CD14-positive monocyte (primary cell): ENCODE measurements at regions not wholly inside any gene's neighbourhood (a gene's known extent, or its start where the extent isn't known, plus 50 kb on each side); places are given as distances from the start of the nearest gene placed in this dataset.

ENCODE experiments used
- DNase-seq, 3 donors: peaks; one replicate each; pipeline ENCODE4 v3.0.0-alpha.2; 2011 to 2022
- H2AFZ ChIP-seq: 2 replicates; pipeline ENCODE4 v1.6.0; 2012; ENCODE audit warnings: mild to moderate bottlenecking, low read depth, low read length, inconsistent platforms; ENCODE audit not compliant: insufficient read depth, poor library complexity, severe bottlenecking
- H3K27ac ChIP-seq, 2 donors: 1 replicate in 1 of 2; 2 replicates in 1 of 2; pipeline ENCODE4 v1.5.1; 2012 to 2013; ENCODE audit warnings: low read length in 2 of 2, control low read depth in 1 of 2, inconsistent platforms in 1 of 2, low read depth in 1 of 2, mild to moderate bottlenecking in 1 of 2
- H3K27me3 ChIP-seq, 2 donors: one replicate each; pipeline versions ENCODE4 v1.6.0 to v1.6.1; 2011 to 2013; ENCODE audit warnings: low read length in 2 of 2; ENCODE audit not compliant: control insufficient read depth in 2 of 2, insufficient read depth in 2 of 2
- H3K36me3 ChIP-seq, 2 donors: replicated peaks in 1 of 2; 1 replicate in 1 of 2; 2 replicates in 1 of 2; pipeline versions ENCODE4 v1.5.1 to v1.6.1; 2012 to 2013; ENCODE audit warnings: low read length in 2 of 2, control low read depth in 1 of 2, inconsistent platforms in 1 of 2, mild to moderate bottlenecking in 1 of 2; ENCODE audit not compliant: insufficient read depth in 2 of 2, control insufficient read depth in 1 of 2
- H3K4me1 ChIP-seq, 2 donors: 1 replicate in 1 of 2; 2 replicates in 1 of 2; pipeline versions ENCODE4 v1.5.1 to v1.6.1; 2012 to 2013; ENCODE audit warnings: low read length in 2 of 2, control low read depth in 1 of 2, inconsistent platforms in 1 of 2, mild to moderate bottlenecking in 1 of 2, moderate library complexity in 1 of 2; ENCODE audit not compliant: insufficient read depth in 2 of 2, control insufficient read depth in 1 of 2
- H3K4me2 ChIP-seq: replicated peaks from 2 replicates; pipeline ENCODE3; 2012; ENCODE audit warnings: low read length, moderate library complexity, mild to moderate bottlenecking; ENCODE audit not compliant: poor library complexity, severe bottlenecking; ENCODE audit errors: extremely low read depth
- H3K4me3 ChIP-seq, 3 experiments: fragments of 200-600 bp in 1 of 3; sonication (generic) in 1 of 3; replicated peaks in 1 of 3; 1 replicate in 2 of 3; 2 replicates in 1 of 3; pipeline ENCODE4 v1.5.1; 2011 to 2013; ENCODE audit warnings: low read length in 3 of 3, mild to moderate bottlenecking in 3 of 3, control low read depth in 2 of 3, low read depth in 2 of 3, inconsistent platforms in 1 of 3, moderate library complexity in 1 of 3
- H3K79me2 ChIP-seq: 2 replicates; pipeline ENCODE4 v1.6.0; 2012; ENCODE audit warnings: mild to moderate bottlenecking, control low read depth, inconsistent platforms, low read length, moderate library complexity; ENCODE audit not compliant: insufficient read depth
- H3K9ac ChIP-seq: 2 replicates; pipeline ENCODE4 v1.6.0; 2017; ENCODE audit warnings: low read length, mild to moderate bottlenecking; ENCODE audit not compliant: insufficient read depth, poor library complexity, severe bottlenecking
- H3K9me3 ChIP-seq, 2 donors: replicated peaks in 1 of 2; 1 replicate in 1 of 2; 2 replicates in 1 of 2; pipeline versions ENCODE4 v1.5.1 to v1.6.1; 2012 to 2013; ENCODE audit warnings: low read length in 2 of 2, control low read depth in 1 of 2; ENCODE audit not compliant: control insufficient read depth in 1 of 2, insufficient read depth in 1 of 2
- H4K20me1 ChIP-seq: 2 replicates; pipeline ENCODE4 v1.6.0; 2012; ENCODE audit warnings: mild to moderate bottlenecking, low read length, control low read depth, moderate library complexity; ENCODE audit not compliant: insufficient read depth
- H3K27ac Mint-ChIP-seq, 7 donors: one replicate each; pipeline ENCODE4 v1.8.0; 2020; ENCODE audit warnings: mild to moderate bottlenecking in 7 of 7, mixed read lengths in 7 of 7, moderate library complexity in 6 of 7, inconsistent platforms in 2 of 7
- H3K27me3 Mint-ChIP-seq, 3 donors: one replicate each; pipeline ENCODE4 v1.8.0; 2021 to 2022; ENCODE audit warnings: low read depth in 3 of 3, mild to moderate bottlenecking in 3 of 3, mixed read lengths in 3 of 3, moderate library complexity in 3 of 3, inconsistent platforms in 1 of 3
- H3K36me3 Mint-ChIP-seq, 2 donors: one replicate each; pipeline ENCODE4 v1.8.0; 2020; ENCODE audit warnings: mixed read lengths in 2 of 2, inconsistent platforms in 1 of 2, mild to moderate bottlenecking in 1 of 2
- H3K4me1 Mint-ChIP-seq: one replicate; pipeline ENCODE4 v1.8.0; 2020; ENCODE audit warnings: mild to moderate bottlenecking, mixed read lengths
- H3K4me3 Mint-ChIP-seq, 2 donors: one replicate each; pipeline ENCODE4 v1.8.0; 2020; ENCODE audit warnings: mild to moderate bottlenecking in 2 of 2, mixed read lengths in 2 of 2, moderate library complexity in 1 of 2
- H3K9me3 Mint-ChIP-seq, 7 donors: one replicate each; pipeline ENCODE4 v1.8.0; 2020 to 2022; ENCODE audit warnings: mixed read lengths in 7 of 7, mild to moderate bottlenecking in 6 of 7, moderate library complexity in 6 of 7, inconsistent platforms in 2 of 7
- CTCF ChIP-seq: fragments of 200-600 bp; IDR thresholded peaks from one replicate; pipeline ENCODE4 v1.8.0; 2022; ENCODE audit warnings: antibody characterized with exemption, mild to moderate bottlenecking
- WGBS: methylation state at CpG from one replicate; pipeline ENCODE4 v1.1.5; 2013; ENCODE audit warnings: missing lambda C conversion rate; ENCODE audit not compliant: insufficient coverage; 5-methylcytosine and 5-hydroxymethylcytosine counted together
- intact Hi-C, 2 donors: fragments of 100-400 bp; cut with micrococcal nuclease; formaldehyde crosslinking; loops; one replicate each; pipeline versions ENCODE4 v1.15.0 to v1.15.1; 2023

DNA sequence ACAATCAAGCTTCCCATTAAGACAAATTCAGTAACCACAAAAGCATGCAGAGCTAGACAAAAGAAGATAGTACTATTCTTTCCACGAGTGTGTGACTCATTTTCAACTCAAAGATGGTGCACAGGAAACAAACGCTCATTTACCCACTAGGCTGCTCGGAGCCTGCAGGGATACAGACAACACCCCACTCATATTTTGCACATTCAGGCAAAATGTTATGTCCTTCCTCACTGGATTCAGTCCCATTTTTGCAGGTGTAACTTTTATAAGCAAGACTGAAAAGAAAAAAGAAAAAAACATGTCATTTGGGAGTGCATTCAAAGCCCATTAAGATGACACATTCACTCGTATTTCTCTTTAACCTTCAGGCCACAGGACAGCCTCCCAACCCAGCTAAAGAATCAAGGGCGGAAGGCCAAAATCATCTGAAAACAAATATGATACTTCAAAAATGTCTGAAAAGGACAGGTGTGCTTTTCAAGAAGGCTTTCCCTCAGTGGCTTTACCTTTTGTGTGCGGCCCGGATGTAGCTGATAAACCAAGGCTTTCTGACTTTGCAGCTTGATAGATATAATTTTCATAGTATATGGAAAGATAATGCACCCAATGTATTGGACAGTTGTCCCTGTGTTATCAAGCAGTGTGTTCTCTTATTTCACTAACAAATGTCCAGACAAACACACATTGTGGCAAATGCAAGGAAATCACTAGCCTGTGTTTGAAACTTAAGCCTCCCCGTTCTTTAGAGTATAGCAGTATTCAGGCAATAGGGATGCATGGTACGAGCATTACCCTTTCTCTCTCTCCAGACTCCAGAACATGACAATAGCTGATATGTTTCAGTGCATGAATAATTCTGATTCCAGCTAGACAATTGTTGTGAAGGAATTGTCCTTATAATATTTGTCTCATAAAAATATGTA lies 147.8 kb upstream of the KRR1 start:
- H3K4me3 ChIP-seq: no peak overlapping the region
- H3K4me3 Mint-ChIP-seq: no peak overlapping the region
- no peaks in the 10 kb centered on the region for H3K4me1 Mint-ChIP-seq
- peaks cover 0 to 4% (median 0%) of the 10 kb centered on the region in 7 donors for H3K9me3 Mint-ChIP-seq
- H2AFZ ChIP-seq: no peak overlapping the region
- H3K27me3 Mint-ChIP-seq: peaks cover 0 to 2% (median 0%) of the 10 kb centered on the region in 3 donors
- no peaks in the 10 kb centered on the region for H3K4me1 ChIP-seq
- H4K20me1 ChIP-seq: no peaks in the 10 kb centered on the region
- H3K36me3 Mint-ChIP-seq: no peaks in the 10 kb centered on the region
- no peaks in the 10 kb centered on the region for H3K9me3 ChIP-seq
- no peak for TF ChIP-seq CTCF
- WGBS: 86% methylated on average over 1 of the region's 9 CpGs
- no peak overlapping the region for H3K9ac ChIP-seq
- no peaks in the 10 kb centered on the region for H3K36me3 ChIP-seq
- intact Hi-C loops: no loop called here
- DNase-seq: no peak
- no peak overlapping the region for H3K27ac ChIP-seq
- no peaks in the 10 kb centered on the region for H3K27me3 ChIP-seq
- no peak overlapping the region for H3K27ac Mint-ChIP-seq
- no peaks in the 10 kb centered on the region for H3K79me2 ChIP-seq
- no peak overlapping the region for H3K4me2 ChIP-seq

DNA sequence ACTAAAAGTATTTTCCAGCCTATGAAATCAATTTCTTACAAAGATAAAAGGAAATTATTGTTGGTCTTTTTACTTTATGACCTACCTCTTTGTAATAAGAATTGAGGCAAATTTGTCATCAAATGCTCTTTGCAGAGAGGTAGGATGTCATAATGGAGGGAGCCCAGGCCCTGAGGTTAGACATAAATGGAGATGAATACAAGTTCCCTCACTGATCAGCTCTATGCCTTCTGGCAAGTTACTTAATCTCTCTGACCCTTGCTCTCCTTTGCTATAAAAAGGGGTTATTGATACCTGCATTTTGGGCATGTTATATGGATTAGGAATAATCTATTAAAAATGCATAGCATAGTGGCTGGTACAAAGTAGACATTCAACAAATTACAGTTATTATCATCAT lies 146.9 kb upstream of the KRR1 start:
- Histone ChIP-seq H3K9me3 (no peaks in the 10 kb centered on the region), H3K27me3 (no peaks in the 10 kb centered on the region), H3K4me2 (no peak overlapping the region), H3K27ac (no peak overlapping the region), H4K20me1 (no peaks in the 10 kb centered on the region), H3K79me2 (no peaks in the 10 kb centered on the region), H3K9ac (no peak overlapping the region), H3K4me3 (no peak overlapping the region), H2AFZ (no peak overlapping the region), H3K36me3 (no peaks in the 10 kb centered on the region), H3K4me1 (no peaks in the 10 kb centered on the region)
- TF ChIP-seq CTCF: no peak
- peaks cover 0 to 2% (median 0%) of the 10 kb centered on the region in 3 donors for H3K27me3 Mint-ChIP-seq
- H3K36me3 Mint-ChIP-seq: no peaks in the 10 kb centered on the region
- H3K27ac Mint-ChIP-seq: no peak overlapping the region
- peaks cover 0 to 4% (median 0%) of the 10 kb centered on the region in 7 donors for H3K9me3 Mint-ChIP-seq
- no peaks in the 10 kb centered on the region for H3K4me1 Mint-ChIP-seq
- H3K4me3 Mint-ChIP-seq: no peak overlapping the region
- DNase-seq: no peak
- intact Hi-C loops: no loop called here
